Neural cell (in vitro differentiated cells): ENCODE measurements at regions not wholly inside any gene's neighbourhood (a gene's known extent, or its start where the extent isn't known, plus 50 kb on each side); places are given as distances from the start of the nearest gene placed in this dataset.

Experiments
- H2AFZ ChIP-seq: fragments of 200-600, 300-800 bp; sonication (generic), shearing (Covaris generic); 2 replicates; pipeline ENCODE4 v1.6.0; 2014; ENCODE audit warnings: low read depth, mild to moderate bottlenecking, antibody characterized with exemption, low read length, moderate library complexity
- H3F3A ChIP-seq: fragments of 200-600 bp; shearing (Covaris generic); 2 replicates; pipeline ENCODE4 v1.6.1; 2016; ENCODE audit warnings: mild to moderate bottlenecking, moderate library complexity, mixed read lengths, antibody characterized with exemption, low read length; ENCODE audit not compliant: insufficient read depth, poor library complexity, severe bottlenecking
- H3K27ac ChIP-seq: fragments of 200-600, 300-800 bp; sonication (generic), shearing (Covaris generic); 2 replicates; pipeline ENCODE4 v1.5.1; 2014; ENCODE audit warnings: mild to moderate bottlenecking, low read length, moderate library complexity
- H3K27me3 ChIP-seq: fragments of 300-800, 200-600 bp; sonication (generic), shearing (Covaris generic); 2 replicates; pipeline ENCODE4 v1.6.0; 2014; ENCODE audit warnings: mild to moderate bottlenecking, low read depth, low read length, moderate library complexity; ENCODE audit not compliant: insufficient read depth
- H3K36me3 ChIP-seq: fragments of 300-800, 200-600 bp; sonication (generic), shearing (Covaris generic); 2 replicates; pipeline ENCODE4 v1.5.1; 2014; ENCODE audit warnings: mild to moderate bottlenecking, antibody characterized with exemption, low read length, moderate library complexity; ENCODE audit not compliant: insufficient read depth
- H3K4me2 ChIP-seq: fragments of 300-800, 200-600 bp; sonication (generic), shearing (Covaris generic); 2 replicates; pipeline ENCODE4 v1.6.0; 2014; ENCODE audit warnings: mild to moderate bottlenecking, low read length
- H3K4me3 ChIP-seq: fragments of 300-800, 200-600 bp; sonication (generic), shearing (Covaris generic); 2 replicates; pipeline ENCODE4 v1.5.1; 2014; ENCODE audit warnings: mild to moderate bottlenecking, low read length, moderate library complexity
- H3K79me2 ChIP-seq: fragments of 200-600 bp; shearing (Covaris generic); replicated peaks from 2 replicates; pipeline ENCODE4 v1.6.0; 2014; ENCODE audit warnings: mild to moderate bottlenecking, low read length, moderate library complexity; ENCODE audit not compliant: insufficient read depth
- H3K9ac ChIP-seq: fragments of 300-800, 200-600 bp; sonication (generic), shearing (Covaris generic); 2 replicates; pipeline ENCODE4 v1.6.1; 2016; ENCODE audit warnings: mild to moderate bottlenecking, low read length, mixed read lengths
- H3K9me2 ChIP-seq: fragments of 200-600 bp; shearing (Covaris generic); 2 replicates; pipeline ENCODE4 v1.6.1; 2016; ENCODE audit warnings: mild to moderate bottlenecking, low read length, mixed read lengths; ENCODE audit not compliant: insufficient read depth
- H3K9me3 ChIP-seq: fragments of 200-600, 300-800 bp; sonication (generic), shearing (Covaris generic); 2 replicates; pipeline ENCODE4 v1.6.1; 2016; ENCODE audit warnings: mild to moderate bottlenecking, mixed run types, low read length, moderate library complexity, mixed read lengths
- H4K20me1 ChIP-seq: fragments of 200-600 bp; shearing (Covaris generic); 2 replicates; pipeline ENCODE4 v1.6.1; 2016; ENCODE audit warnings: mild to moderate bottlenecking, mixed run types; ENCODE audit not compliant: insufficient read depth
- EP300 ChIP-seq: fragments of 450-650 bp; conservative IDR thresholded peaks from 2 replicates; pipeline ENCODE4 v1.6.1; 2014; ENCODE audit warnings: antibody characterized with exemption, mild to moderate bottlenecking, moderate library complexity; ENCODE audit not compliant: poor library complexity, severe bottlenecking
- EZH2 ChIP-seq: fragments of 200-600, 300-800 bp; shearing (Covaris generic), sonication (generic); IDR thresholded peaks from 2 replicates; pipeline ENCODE4 v1.6.1; 2014; ENCODE audit warnings: antibody characterized with exemption, low read length, borderline replicate concordance, mild to moderate bottlenecking; ENCODE audit not compliant: insufficient read depth, poor library complexity, severe bottlenecking
- MXI1 ChIP-seq: fragments of 450-650 bp; conservative IDR thresholded peaks from 2 replicates; pipeline ENCODE4 v1.6.1; 2014; ENCODE audit warnings: antibody characterized with exemption, mild to moderate bottlenecking; ENCODE audit not compliant: poor library complexity, severe bottlenecking
- POLR2AphosphoS5 ChIP-seq: IDR thresholded peaks from 2 replicates; pipeline ENCODE4 v1.6.1; 2012
- RAD21 ChIP-seq: fragments of 450-650 bp; conservative IDR thresholded peaks from 2 replicates; pipeline ENCODE4 v1.6.1; 2014; ENCODE audit warnings: antibody characterized with exemption, mild to moderate bottlenecking, moderate library complexity
- SMC3 ChIP-seq: fragments of 450-650 bp; conservative IDR thresholded peaks from 2 replicates; pipeline ENCODE4 v1.6.1; 2014; ENCODE audit warnings: antibody characterized with exemption, mild to moderate bottlenecking, moderate library complexity; ENCODE audit not compliant: poor library complexity
- TAF1 ChIP-seq: IDR thresholded peaks from 2 replicates; pipeline ENCODE4 v1.6.1; 2012; ENCODE audit warnings: low read depth
- TF ChIP-seq, protein P1 (sequence below): IDR thresholded peaks from 2 replicates; pipeline ENCODE4 v1.6.1; 2012; ENCODE audit warnings: borderline replicate concordance
- TF ChIP-seq, protein P2 (sequence below): fragments of 450-650 bp; IDR thresholded peaks from 2 replicates; pipeline ENCODE4 v1.5.1; 2014; ENCODE audit warnings: antibody characterized with exemption, mild to moderate bottlenecking, moderate library complexity; ENCODE audit not compliant: poor library complexity, severe bottlenecking

DNA sequence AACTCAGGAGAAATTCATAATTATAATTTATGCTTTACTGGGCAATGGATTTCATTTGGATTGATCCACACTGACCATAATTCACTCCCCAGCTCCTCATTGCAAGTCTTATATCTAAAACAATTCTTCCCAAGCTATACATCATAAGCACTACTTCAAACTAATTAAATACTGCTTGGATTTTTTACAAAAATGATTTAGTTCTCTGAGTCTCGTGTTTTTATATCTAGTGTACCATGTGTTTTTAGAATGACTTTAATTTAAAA is 443.8 kb downstream of the GPAM start:
- no peak overlapping the region for H3K4me2 ChIP-seq
- TF ChIP-seq SMC3: no peak
- no peak for TF ChIP-seq EP300
- TF ChIP-seq, protein P1, sequence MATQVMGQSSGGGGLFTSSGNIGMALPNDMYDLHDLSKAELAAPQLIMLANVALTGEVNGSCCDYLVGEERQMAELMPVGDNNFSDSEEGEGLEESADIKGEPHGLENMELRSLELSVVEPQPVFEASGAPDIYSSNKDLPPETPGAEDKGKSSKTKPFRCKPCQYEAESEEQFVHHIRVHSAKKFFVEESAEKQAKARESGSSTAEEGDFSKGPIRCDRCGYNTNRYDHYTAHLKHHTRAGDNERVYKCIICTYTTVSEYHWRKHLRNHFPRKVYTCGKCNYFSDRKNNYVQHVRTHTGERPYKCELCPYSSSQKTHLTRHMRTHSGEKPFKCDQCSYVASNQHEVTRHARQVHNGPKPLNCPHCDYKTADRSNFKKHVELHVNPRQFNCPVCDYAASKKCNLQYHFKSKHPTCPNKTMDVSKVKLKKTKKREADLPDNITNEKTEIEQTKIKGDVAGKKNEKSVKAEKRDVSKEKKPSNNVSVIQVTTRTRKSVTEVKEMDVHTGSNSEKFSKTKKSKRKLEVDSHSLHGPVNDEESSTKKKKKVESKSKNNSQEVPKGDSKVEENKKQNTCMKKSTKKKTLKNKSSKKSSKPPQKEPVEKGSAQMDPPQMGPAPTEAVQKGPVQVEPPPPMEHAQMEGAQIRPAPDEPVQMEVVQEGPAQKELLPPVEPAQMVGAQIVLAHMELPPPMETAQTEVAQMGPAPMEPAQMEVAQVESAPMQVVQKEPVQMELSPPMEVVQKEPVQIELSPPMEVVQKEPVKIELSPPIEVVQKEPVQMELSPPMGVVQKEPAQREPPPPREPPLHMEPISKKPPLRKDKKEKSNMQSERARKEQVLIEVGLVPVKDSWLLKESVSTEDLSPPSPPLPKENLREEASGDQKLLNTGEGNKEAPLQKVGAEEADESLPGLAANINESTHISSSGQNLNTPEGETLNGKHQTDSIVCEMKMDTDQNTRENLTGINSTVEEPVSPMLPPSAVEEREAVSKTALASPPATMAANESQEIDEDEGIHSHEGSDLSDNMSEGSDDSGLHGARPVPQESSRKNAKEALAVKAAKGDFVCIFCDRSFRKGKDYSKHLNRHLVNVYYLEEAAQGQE: no peak
- TF ChIP-seq TAF1: no peak
- TF ChIP-seq POLR2AphosphoS5: no peak
- no peak for TF ChIP-seq EZH2
- H3K9me2 ChIP-seq: no peaks in the 10 kb centered on the region
- no peaks in the 10 kb centered on the region for H3F3A ChIP-seq
- no peak overlapping the region for H3K4me3 ChIP-seq
- H2AFZ ChIP-seq: no peak overlapping the region
- no peak overlapping the region for H3K27ac ChIP-seq
- no peaks in the 10 kb centered on the region for H3K79me2 ChIP-seq
- no peak overlapping the region for H3K9ac ChIP-seq
- no peaks in the 10 kb centered on the region for H3K27me3 ChIP-seq
- H3K36me3 ChIP-seq: no peaks in the 10 kb centered on the region
- no peaks in the 10 kb centered on the region for H3K9me3 ChIP-seq
- no peaks in the 10 kb centered on the region for H4K20me1 ChIP-seq

GRCh38 chr10:111745982-111746381 is 437.6 kb downstream of the GPAM start:
- Histone ChIP-seq H3K27me3 (no peaks in the 10 kb centered on the region), H3K4me3 (no peak overlapping the region), H3K4me2 (no peak overlapping the region), H3F3A (no peaks in the 10 kb centered on the region), H3K36me3 (no peaks in the 10 kb centered on the region), H2AFZ (no peak overlapping the region), H3K9ac (no peak overlapping the region), H3K9me3 (no peaks in the 10 kb centered on the region), H3K79me2 (no peaks in the 10 kb centered on the region), H3K27ac (peak overlapping the region; percentile 17), H3K9me2 (no peaks in the 10 kb centered on the region), H4K20me1 (no peaks in the 10 kb centered on the region)
- TF ChIP-seq POLR2AphosphoS5: peak; percentile 38
- peak; percentile 41 for TF ChIP-seq EP300
- TF ChIP-seq, protein P2, sequence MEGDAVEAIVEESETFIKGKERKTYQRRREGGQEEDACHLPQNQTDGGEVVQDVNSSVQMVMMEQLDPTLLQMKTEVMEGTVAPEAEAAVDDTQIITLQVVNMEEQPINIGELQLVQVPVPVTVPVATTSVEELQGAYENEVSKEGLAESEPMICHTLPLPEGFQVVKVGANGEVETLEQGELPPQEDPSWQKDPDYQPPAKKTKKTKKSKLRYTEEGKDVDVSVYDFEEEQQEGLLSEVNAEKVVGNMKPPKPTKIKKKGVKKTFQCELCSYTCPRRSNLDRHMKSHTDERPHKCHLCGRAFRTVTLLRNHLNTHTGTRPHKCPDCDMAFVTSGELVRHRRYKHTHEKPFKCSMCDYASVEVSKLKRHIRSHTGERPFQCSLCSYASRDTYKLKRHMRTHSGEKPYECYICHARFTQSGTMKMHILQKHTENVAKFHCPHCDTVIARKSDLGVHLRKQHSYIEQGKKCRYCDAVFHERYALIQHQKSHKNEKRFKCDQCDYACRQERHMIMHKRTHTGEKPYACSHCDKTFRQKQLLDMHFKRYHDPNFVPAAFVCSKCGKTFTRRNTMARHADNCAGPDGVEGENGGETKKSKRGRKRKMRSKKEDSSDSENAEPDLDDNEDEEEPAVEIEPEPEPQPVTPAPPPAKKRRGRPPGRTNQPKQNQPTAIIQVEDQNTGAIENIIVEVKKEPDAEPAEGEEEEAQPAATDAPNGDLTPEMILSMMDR: no peak

DNA sequence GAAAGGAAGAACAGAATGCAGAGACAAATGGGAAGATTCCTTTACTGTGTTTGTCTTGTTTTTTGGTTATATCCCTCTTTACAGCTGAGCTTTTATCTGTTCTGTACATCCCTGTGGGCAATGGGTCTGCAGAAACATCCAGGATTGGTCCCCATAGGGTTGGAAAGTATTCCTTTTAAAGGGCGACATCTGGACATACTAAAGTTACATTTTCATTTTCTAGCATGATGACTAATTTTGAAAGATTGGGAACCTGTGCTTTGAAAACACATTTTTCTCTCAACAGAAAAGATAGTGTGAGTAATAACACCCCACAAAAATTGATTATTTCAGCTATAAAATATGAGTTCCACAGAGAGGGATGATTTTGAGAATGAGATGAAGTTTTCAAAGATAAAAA is 435.8 kb downstream of the GPAM start:
- H3K9me3 ChIP-seq: no peaks in the 10 kb centered on the region
- no peak overlapping the region for H3K27ac ChIP-seq
- H3K9me2 ChIP-seq: no peaks in the 10 kb centered on the region
- no peak overlapping the region for H2AFZ ChIP-seq
- H3K79me2 ChIP-seq: no peaks in the 10 kb centered on the region
- no peak overlapping the region for H3K9ac ChIP-seq
- no peaks in the 10 kb centered on the region for H4K20me1 ChIP-seq
- no peak overlapping the region for H3K4me2 ChIP-seq
- H3K4me3 ChIP-seq: no peak overlapping the region
- TF ChIP-seq POLR2AphosphoS5 (no peak), EP300 (no peak), TAF1 (no peak), EZH2 (no peak), RAD21 (no peak), SMC3 (no peak), MXI1 (no peak)
- TF ChIP-seq, protein P2: no peak
- TF ChIP-seq, protein P1: no peak
- no peaks in the 10 kb centered on the region for H3K27me3 ChIP-seq
- no peaks in the 10 kb centered on the region for H3F3A ChIP-seq
- H3K36me3 ChIP-seq: no peaks in the 10 kb centered on the region
